HepG2 (cell line): ENCODE measurements at regions not wholly inside any gene's neighbourhood (a gene's known extent, or its start where the extent isn't known, plus 50 kb on each side); places are given as distances from the start of the nearest gene placed in this dataset.

Experiments
- ATAC-seq: fragments of 200-7000 bp; cut with Tn5 transposase; 3 replicates; pipeline ENCODE4 v1.9.1; 2020; ENCODE audit warnings: mild to moderate bottlenecking, moderate library complexity
- BruUV-seq: library from RNA; stranded (reverse); fragments of 400-500 nt; replicated peaks from 2 replicates; lab custom pipeline; 2021; lab: Mats Ljungman, UMichigan
- CTCF ChIA-PET: fragments of 300-600 bp; formaldehyde crosslinking; extraction: SDS; loops from one replicate; lab custom pipeline; 2021; ENCODE audit warnings: low total read pairs, inconsistent platforms, low intra/inter-chr PET ratio; lab: Yijun Ruan, JAX
- POLR2A ChIA-PET: fragments of 350-600 bp; sonication (Branson Sonifier 250); formaldehyde crosslinking; loops from one replicate; lab custom pipeline; 2020; ENCODE audit warnings: antibody characterized with exemption, inconsistent platforms; lab: Yijun Ruan, JAX
- DNase-seq: peaks from one replicate; pipeline ENCODE4 v3.0.0-alpha.2; 2015; ENCODE audit warnings: low spot score
- FAIRE-seq: peaks from 3 replicates; lab custom pipeline; 2011; peaks lifted over from hg19 to GRCh38; lab: Jason Lieb, UNC
- H2AFZ ChIP-seq: one replicate; pipeline ENCODE4 v1.6.1; 2011; ENCODE audit warnings: low read length, inconsistent platforms
- H3K27ac ChIP-seq: fragments of 300-600 bp; 3 replicates; pipeline ENCODE4 v1.8.0; 2011; ENCODE audit warnings: mixed run types, mild to moderate bottlenecking, mixed read lengths, low read length, inconsistent platforms; ENCODE audit not compliant: insufficient read depth; ENCODE audit errors: extremely low read length
- H3K27me3 ChIP-seq, 2 experiments: fragments of 200-600 bp in 1 of 2; 2 replicates in 1 of 2; 3 replicates in 1 of 2; pipeline versions ENCODE4 v1.6.0 to v1.8.0; 2011; ENCODE audit warnings: low read length in 2 of 2, mild to moderate bottlenecking in 2 of 2, moderate library complexity in 2 of 2, inconsistent platforms in 1 of 2; ENCODE audit not compliant: insufficient read depth in 2 of 2, control insufficient read depth in 1 of 2
- H3K36me3 ChIP-seq, 2 experiments: fragments of 200-600 bp in 1 of 2; replicated peaks in 1 of 2; 2 replicates in 1 of 2; 3 replicates in 1 of 2; pipeline versions ENCODE4 v1.5.1 to v1.8.0; 2011; ENCODE audit warnings: low read length in 2 of 2, inconsistent platforms in 1 of 2; ENCODE audit not compliant: insufficient read depth in 2 of 2, control insufficient read depth in 1 of 2
- H3K4me1 ChIP-seq: 2 replicates; pipeline ENCODE4 v1.5.1; 2012; ENCODE audit warnings: low read length, inconsistent platforms; ENCODE audit not compliant: insufficient read depth
- H3K4me2 ChIP-seq: 2 replicates; pipeline ENCODE4 v1.6.0; 2011; ENCODE audit warnings: low read depth, low read length, inconsistent platforms
- H3K4me3 ChIP-seq, 3 experiments: fragments of 200-600 bp in 1 of 3; sonication (generic), shearing (Covaris generic) in 1 of 3; replicated peaks in 1 of 3; 2 replicates each; pipeline ENCODE4 v1.5.1; 2011 to 2016; ENCODE audit warnings: low read length in 3 of 3, inconsistent platforms in 2 of 3, low read depth in 2 of 3, mild to moderate bottlenecking in 2 of 3, control low read depth in 1 of 3, mixed read lengths in 1 of 3; ENCODE audit not compliant: insufficient read depth in 1 of 3
- H3K79me2 ChIP-seq: one replicate; pipeline ENCODE4 v1.6.1; 2011; ENCODE audit warnings: low read length, inconsistent platforms; ENCODE audit not compliant: insufficient read depth
- H3K9ac ChIP-seq: 2 replicates; pipeline ENCODE4 v1.6.0; 2011; ENCODE audit warnings: mild to moderate bottlenecking, low read depth, low read length, inconsistent platforms; ENCODE audit not compliant: insufficient read depth
- H3K9me3 ChIP-seq: 2 replicates; pipeline ENCODE4 v1.5.1; 2012; ENCODE audit warnings: mild to moderate bottlenecking, low read length
- H4K20me1 ChIP-seq: 2 replicates; pipeline ENCODE4 v1.6.0; 2011; ENCODE audit warnings: inconsistent platforms, mild to moderate bottlenecking, low read length, moderate library complexity; ENCODE audit not compliant: insufficient read depth
- BCL6 ChIP-seq: IDR thresholded peaks from 2 replicates; pipeline ENCODE4 v1.6.1; 2016; ENCODE audit warnings: missing genetic modification reagents, missing compliant biosample characterization
- CAMTA2 ChIP-seq: sonication (generic); formaldehyde crosslinking; IDR thresholded peaks from 2 replicates; pipeline ENCODE4 v1.4.0; 2020; ENCODE audit warnings: mild to moderate bottlenecking, missing genetic modification reagents, borderline replicate concordance
- ESRRA ChIP-seq: sonication (generic); formaldehyde crosslinking; IDR thresholded peaks from 2 replicates; pipeline ENCODE4 v1.5.1; 2020; ENCODE audit warnings: mild to moderate bottlenecking, low read depth, missing genetic modification reagents
- FLYWCH1 ChIP-seq: sonication (generic); formaldehyde crosslinking; IDR thresholded peaks from 2 replicates; pipeline ENCODE4 v1.8.1; 2023; ENCODE audit warnings: mild to moderate bottlenecking, missing genetic modification reagents
- FOXJ3 ChIP-seq: sonication (generic); formaldehyde crosslinking; IDR thresholded peaks from 2 replicates; pipeline ENCODE4 v1.4.0; 2020; ENCODE audit warnings: missing genetic modification reagents, mild to moderate bottlenecking, borderline replicate concordance
- MAF1 ChIP-seq: sonication (generic); formaldehyde crosslinking; IDR thresholded peaks from 2 replicates; pipeline ENCODE4 v1.5.0; 2020; ENCODE audit warnings: missing genetic modification reagents, borderline replicate concordance
- NCOA5 ChIP-seq: sonication (generic); formaldehyde crosslinking; IDR thresholded peaks from 2 replicates; pipeline ENCODE4 v1.4.0; 2020; ENCODE audit warnings: missing genetic modification reagents
- U2AF1 ChIP-seq: fragments of 200-400 bp; formaldehyde crosslinking; optimal IDR thresholded peaks from 2 replicates; pipeline ENCODE3; 2017; ENCODE audit warnings: mild to moderate bottlenecking, low read depth, low read length
- YY1 ChIP-seq: IDR thresholded peaks from 2 replicates; pipeline ENCODE4 v1.6.1; 2011; ENCODE audit warnings: low read length, low read depth, moderate library complexity, mild to moderate bottlenecking; ENCODE audit not compliant: insufficient read depth, insufficient replicate concordance
- ZNF547 ChIP-seq: sonication (generic); formaldehyde crosslinking; IDR thresholded peaks from 2 replicates; pipeline ENCODE4 v1.5.1; 2020; ENCODE audit warnings: mild to moderate bottlenecking, missing genetic modification reagents
- ZNF850 ChIP-seq: sonication (generic); formaldehyde crosslinking; conservative IDR thresholded peaks from 2 replicates; pipeline ENCODE4 v1.9.0; 2021; ENCODE audit warnings: mild to moderate bottlenecking, missing genetic modification reagents
- WGBS: methylation state at CpG from one replicate; pipeline ENCODE4 v1.1.6; 2017; ENCODE audit warnings: low lambda C conversion rate; 5-methylcytosine and 5-hydroxymethylcytosine counted together
- in situ Hi-C: cut with HindIII; loops from 2 replicates; pipeline ENCODE4 v1.10.0; 2017; ENCODE audit warnings: low pct_unique_long_range_greater_than_20kb; ENCODE audit not compliant: extremely low pct_ligation_motif_present
- intact Hi-C: fragments of 100-400 bp; cut with micrococcal nuclease; formaldehyde crosslinking; loops from one replicate; pipeline ENCODE4 v1.10.0; 2022; ENCODE audit not compliant: unreplicated experiment
- TF ChIP-seq, protein P1 (sequence below): sonication (generic); formaldehyde crosslinking; IDR thresholded peaks from 2 replicates; pipeline ENCODE4 v1.5.0; 2020; ENCODE audit warnings: mild to moderate bottlenecking, missing genetic modification reagents
- TF ChIP-seq, protein P2 (sequence below): sonication (generic); formaldehyde crosslinking; IDR thresholded peaks from 2 replicates; pipeline ENCODE4 v1.4.0; 2020; ENCODE audit warnings: mild to moderate bottlenecking, missing genetic modification reagents

DNA sequence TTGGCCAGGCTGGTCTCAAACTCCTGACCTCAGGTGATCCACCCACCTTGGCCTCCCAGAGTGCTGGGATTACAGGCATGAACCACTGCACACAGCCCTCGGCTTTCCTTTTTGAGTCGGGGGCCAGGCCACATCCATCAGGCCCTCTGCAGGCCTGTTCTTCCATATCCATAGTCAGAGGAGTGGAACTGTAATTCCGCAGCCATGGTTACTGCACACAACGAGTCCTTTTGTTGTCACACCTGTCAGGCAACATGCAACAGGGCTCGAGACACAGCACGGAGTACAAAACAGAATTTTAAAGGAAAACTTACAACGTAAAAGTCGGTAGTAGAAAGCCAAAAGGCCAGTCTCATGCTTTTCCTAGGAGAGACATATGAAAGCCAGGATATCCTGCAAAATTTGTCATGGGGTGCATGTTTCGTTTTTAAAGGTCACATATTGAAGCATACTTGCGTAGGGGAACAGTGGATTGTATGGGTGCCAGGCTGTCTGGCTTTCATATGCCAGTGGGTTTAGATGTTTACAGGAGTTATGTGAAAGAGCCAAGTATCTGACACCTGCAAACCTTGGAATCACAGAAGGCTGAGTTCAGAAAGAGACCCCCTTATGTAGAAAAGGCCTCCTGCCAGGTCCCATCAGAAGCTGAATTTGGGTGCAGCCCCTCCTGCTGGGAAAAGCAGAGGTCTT is 63.2 kb upstream of the LPP start:
- no peaks in the 10 kb centered on the region for H3K36me3 ChIP-seq
- CTCF ChIA-PET, result no interaction called here
- peaks cover 30% of the 10 kb centered on the region for H3K4me1 ChIP-seq
- in situ Hi-C loops (no loop called here), intact Hi-C loops (no loop called here)
- no peaks in the 10 kb centered on the region for H3K9me3 ChIP-seq
- FAIRE-seq, result no peak
- H3K4me3 ChIP-seq, result no peak overlapping the region
- H3K27me3 ChIP-seq, result no peaks in the 10 kb centered on the region
- H3K79me2 ChIP-seq, result no peaks in the 10 kb centered on the region
- POLR2A ChIA-PET, result no interaction called here
- no peak overlapping the region for H2AFZ ChIP-seq
- ATAC-seq, result no peak
- H3K27ac ChIP-seq, result no peak overlapping the region
- 85% methylated on average over 10 of the region's 10 CpGs for WGBS
- no peak for DNase-seq
- no peak overlapping the region for H3K9ac ChIP-seq
- no TSS peak for BruUV-seq
- no peak overlapping the region for H3K4me2 ChIP-seq
- no peak for TF ChIP-seq YY1
- TF ChIP-seq ZNF850 (CRISPR knock-in tag), result no peak
- TF ChIP-seq FLYWCH1, result no peak
- TF ChIP-seq ZNF547 (CRISPR knock-in tag), result no peak
- TF ChIP-seq U2AF1, result no peak
- TF ChIP-seq MAF1 (CRISPR knock-in tag), result no peak
- TF ChIP-seq, protein P1, sequence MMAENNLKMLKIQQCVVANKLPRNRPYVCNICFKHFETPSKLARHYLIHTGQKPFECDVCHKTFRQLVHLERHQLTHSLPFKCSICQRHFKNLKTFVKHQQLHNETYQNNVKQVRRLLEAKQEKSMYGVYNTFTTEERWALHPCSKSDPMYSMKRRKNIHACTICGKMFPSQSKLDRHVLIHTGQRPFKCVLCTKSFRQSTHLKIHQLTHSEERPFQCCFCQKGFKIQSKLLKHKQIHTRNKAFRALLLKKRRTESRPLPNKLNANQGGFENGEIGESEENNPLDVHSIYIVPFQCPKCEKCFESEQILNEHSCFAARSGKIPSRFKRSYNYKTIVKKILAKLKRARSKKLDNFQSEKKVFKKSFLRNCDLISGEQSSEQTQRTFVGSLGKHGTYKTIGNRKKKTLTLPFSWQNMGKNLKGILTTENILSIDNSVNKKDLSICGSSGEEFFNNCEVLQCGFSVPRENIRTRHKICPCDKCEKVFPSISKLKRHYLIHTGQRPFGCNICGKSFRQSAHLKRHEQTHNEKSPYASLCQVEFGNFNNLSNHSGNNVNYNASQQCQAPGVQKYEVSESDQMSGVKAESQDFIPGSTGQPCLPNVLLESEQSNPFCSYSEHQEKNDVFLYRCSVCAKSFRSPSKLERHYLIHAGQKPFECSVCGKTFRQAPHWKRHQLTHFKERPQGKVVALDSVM (CRISPR knock-in tag), result no peak
- no peak for TF ChIP-seq FOXJ3 (CRISPR knock-in tag)
- TF ChIP-seq BCL6, result no peak
- no peak for TF ChIP-seq ESRRA (CRISPR knock-in tag)
- TF ChIP-seq, protein P2, sequence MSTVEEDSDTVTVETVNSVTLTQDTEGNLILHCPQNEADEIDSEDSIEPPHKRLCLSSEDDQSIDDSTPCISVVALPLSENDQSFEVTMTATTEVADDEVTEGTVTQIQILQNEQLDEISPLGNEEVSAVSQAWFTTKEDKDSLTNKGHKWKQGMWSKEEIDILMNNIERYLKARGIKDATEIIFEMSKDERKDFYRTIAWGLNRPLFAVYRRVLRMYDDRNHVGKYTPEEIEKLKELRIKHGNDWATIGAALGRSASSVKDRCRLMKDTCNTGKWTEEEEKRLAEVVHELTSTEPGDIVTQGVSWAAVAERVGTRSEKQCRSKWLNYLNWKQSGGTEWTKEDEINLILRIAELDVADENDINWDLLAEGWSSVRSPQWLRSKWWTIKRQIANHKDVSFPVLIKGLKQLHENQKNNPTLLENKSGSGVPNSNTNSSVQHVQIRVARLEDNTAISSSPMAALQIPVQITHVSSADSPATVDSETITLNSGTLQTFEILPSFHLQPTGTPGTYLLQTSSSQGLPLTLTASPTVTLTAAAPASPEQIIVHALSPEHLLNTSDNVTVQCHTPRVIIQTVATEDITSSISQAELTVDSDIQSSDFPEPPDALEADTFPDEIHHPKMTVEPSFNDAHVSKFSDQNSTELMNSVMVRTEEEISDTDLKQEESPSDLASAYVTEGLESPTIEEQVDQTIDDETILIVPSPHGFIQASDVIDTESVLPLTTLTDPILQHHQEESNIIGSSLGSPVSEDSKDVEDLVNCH (CRISPR knock-in tag), result no peak
- no peak for TF ChIP-seq CAMTA2
- no peak for TF ChIP-seq NCOA5 (CRISPR knock-in tag)
- H4K20me1 ChIP-seq, result no peaks in the 10 kb centered on the region
